ENCODE measurements at regions not wholly inside any gene's neighbourhood (a gene's known extent, or its start where the extent isn't known, plus 50 kb on each side); places are given as distances from the start of the nearest gene placed in this dataset.

DNA sequence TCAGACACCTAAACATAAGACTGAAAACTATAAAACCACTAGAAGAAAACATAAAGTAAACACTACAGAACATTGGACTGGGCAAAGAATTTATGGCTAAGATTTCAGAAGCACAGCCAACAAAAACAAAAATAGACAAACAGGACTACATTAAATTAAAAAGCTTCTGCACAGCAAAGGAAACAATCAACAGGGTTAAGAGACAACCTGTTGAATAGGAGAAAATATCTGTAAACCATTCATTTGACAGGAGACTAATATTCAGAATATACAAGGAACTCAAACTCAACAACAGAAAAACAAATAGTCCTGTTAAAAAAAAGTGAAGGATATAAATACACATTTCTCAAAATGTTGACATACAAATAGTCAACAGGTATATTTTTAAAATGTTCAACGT lies 106.7 kb upstream of the FANCL start:
- H2AFZ ChIP-seq (ENCODE audit: low read length) = no peak overlapping the region
- H3K27me3 ChIP-seq (ENCODE audit: insufficient read depth, low read length) = no peaks in the 10 kb centered on the region
- DNase-seq (ENCODE audit: insufficient read length, low spot score, missing footprints) = no peak
- no peaks in the 10 kb centered on the region for H3K9me3 ChIP-seq (ENCODE audit: low read depth, low read length)
- H3K79me2 ChIP-seq (ENCODE audit: insufficient read depth, low read length) = no peaks in the 10 kb centered on the region
- no peak overlapping the region for H3K4me2 ChIP-seq (ENCODE audit: insufficient read depth, low read length)
- no peaks in the 10 kb centered on the region for H3K4me1 ChIP-seq (ENCODE audit: insufficient read depth, low read length)
- no peak overlapping the region for H3K27ac ChIP-seq (ENCODE audit: low read depth, low read length)
- H4K20me1 ChIP-seq (ENCODE audit: insufficient read depth, low read length) = no peaks in the 10 kb centered on the region
- H3K36me3 ChIP-seq (ENCODE audit: insufficient read depth, low read length) = no peaks in the 10 kb centered on the region
- H3K4me3 ChIP-seq (ENCODE audit: insufficient read depth, low read length) = no peak overlapping the region
- TF ChIP-seq, protein P1, sequence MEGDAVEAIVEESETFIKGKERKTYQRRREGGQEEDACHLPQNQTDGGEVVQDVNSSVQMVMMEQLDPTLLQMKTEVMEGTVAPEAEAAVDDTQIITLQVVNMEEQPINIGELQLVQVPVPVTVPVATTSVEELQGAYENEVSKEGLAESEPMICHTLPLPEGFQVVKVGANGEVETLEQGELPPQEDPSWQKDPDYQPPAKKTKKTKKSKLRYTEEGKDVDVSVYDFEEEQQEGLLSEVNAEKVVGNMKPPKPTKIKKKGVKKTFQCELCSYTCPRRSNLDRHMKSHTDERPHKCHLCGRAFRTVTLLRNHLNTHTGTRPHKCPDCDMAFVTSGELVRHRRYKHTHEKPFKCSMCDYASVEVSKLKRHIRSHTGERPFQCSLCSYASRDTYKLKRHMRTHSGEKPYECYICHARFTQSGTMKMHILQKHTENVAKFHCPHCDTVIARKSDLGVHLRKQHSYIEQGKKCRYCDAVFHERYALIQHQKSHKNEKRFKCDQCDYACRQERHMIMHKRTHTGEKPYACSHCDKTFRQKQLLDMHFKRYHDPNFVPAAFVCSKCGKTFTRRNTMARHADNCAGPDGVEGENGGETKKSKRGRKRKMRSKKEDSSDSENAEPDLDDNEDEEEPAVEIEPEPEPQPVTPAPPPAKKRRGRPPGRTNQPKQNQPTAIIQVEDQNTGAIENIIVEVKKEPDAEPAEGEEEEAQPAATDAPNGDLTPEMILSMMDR (IDR thresholded peaks at IDR 0.05; ENCODE audit: extremely low read depth, low read depth, low read length) = no peak

DNA sequence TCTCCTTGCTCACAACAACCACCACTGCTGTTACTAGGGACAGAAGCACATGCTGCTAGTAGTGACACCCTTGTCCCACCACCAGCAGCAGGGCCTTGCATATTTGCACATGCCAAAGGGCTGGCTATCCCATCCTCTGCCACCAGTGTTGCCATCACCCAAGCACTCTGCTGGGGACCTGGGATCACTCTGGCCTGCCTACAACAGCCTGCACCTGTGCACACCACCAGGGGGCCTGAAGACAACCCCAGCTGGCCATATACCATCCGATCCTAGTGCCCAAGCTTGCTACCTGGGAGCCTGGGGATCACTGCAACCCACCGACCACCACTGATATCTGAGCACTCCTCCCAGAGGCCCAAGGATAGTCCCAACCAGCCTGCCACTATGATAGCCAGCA lies 99.9 kb upstream of the FANCL start:
- TF ChIP-seq, protein P1 (IDR thresholded peaks at IDR 0.05; ENCODE audit: extremely low read depth, low read depth, low read length) = no peak
- H3K36me3 ChIP-seq (ENCODE audit: insufficient read depth, low read length) = no peaks in the 10 kb centered on the region
- no peaks in the 10 kb centered on the region for H3K27me3 ChIP-seq (ENCODE audit: insufficient read depth, low read length)
- H4K20me1 ChIP-seq (ENCODE audit: insufficient read depth, low read length) = no peaks in the 10 kb centered on the region
- no peak overlapping the region for H3K4me2 ChIP-seq (ENCODE audit: insufficient read depth, low read length)
- H3K27ac ChIP-seq (ENCODE audit: low read depth, low read length) = no peak overlapping the region
- no peak overlapping the region for H3K4me3 ChIP-seq (ENCODE audit: insufficient read depth, low read length)
- H2AFZ ChIP-seq (ENCODE audit: low read length) = no peak overlapping the region
- H3K79me2 ChIP-seq (ENCODE audit: insufficient read depth, low read length) = no peaks in the 10 kb centered on the region
- no peaks in the 10 kb centered on the region for H3K4me1 ChIP-seq (ENCODE audit: insufficient read depth, low read length)
- H3K9me3 ChIP-seq (ENCODE audit: low read depth, low read length) = no peaks in the 10 kb centered on the region
- no peak for DNase-seq (ENCODE audit: insufficient read length, low spot score, missing footprints)

DNA sequence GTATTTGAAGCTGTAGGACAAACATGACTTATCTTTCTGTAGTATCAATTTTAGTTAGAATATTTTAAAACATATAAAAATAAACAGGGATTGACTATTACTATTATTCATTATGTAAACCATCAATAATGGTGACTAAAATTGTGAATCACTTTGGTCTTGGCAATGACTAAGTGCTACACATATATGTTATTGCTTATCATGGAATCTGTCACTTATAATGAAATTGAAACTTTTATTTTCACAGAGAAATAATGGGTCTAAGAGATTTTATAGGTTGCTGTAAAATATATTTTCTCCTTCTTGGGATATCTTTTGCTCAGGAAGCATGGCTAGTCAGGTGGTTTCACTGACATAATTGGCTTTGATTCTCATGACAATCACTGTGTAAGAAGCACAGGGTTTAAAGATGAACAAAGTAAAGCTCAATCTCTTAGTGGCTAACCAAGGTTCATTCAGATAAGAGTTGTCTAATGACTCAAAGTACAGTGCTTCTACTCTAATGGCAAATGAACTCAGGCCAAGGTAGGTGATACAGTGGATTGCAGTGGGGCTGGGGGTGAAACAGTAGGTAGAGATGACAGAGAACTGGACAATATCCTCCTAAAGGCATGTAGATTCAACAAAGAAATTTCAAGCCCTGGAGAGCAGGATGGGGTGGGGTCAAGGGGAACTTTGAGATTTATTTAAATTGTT lies 98.6 kb upstream of the FANCL start:
- Histone ChIP-seq H4K20me1 (ENCODE audit: insufficient read depth, low read length) (no peaks in the 10 kb centered on the region), H3K4me1 (ENCODE audit: insufficient read depth, low read length) (no peaks in the 10 kb centered on the region), H3K27ac (ENCODE audit: low read depth, low read length) (no peak overlapping the region), H3K4me3 (ENCODE audit: insufficient read depth, low read length) (no peak overlapping the region), H3K4me2 (ENCODE audit: insufficient read depth, low read length) (no peak overlapping the region), H3K79me2 (ENCODE audit: insufficient read depth, low read length) (no peaks in the 10 kb centered on the region), H2AFZ (ENCODE audit: low read length) (no peak overlapping the region), H3K9me3 (ENCODE audit: low read depth, low read length) (no peaks in the 10 kb centered on the region), H3K27me3 (ENCODE audit: insufficient read depth, low read length) (no peaks in the 10 kb centered on the region), H3K36me3 (ENCODE audit: insufficient read depth, low read length) (no peaks in the 10 kb centered on the region)
- TF ChIP-seq, protein P1 (IDR thresholded peaks at IDR 0.05; ENCODE audit: extremely low read depth, low read depth, low read length) = no peak
- DNase-seq (ENCODE audit: insufficient read length, low spot score, missing footprints) = no peak

DNA sequence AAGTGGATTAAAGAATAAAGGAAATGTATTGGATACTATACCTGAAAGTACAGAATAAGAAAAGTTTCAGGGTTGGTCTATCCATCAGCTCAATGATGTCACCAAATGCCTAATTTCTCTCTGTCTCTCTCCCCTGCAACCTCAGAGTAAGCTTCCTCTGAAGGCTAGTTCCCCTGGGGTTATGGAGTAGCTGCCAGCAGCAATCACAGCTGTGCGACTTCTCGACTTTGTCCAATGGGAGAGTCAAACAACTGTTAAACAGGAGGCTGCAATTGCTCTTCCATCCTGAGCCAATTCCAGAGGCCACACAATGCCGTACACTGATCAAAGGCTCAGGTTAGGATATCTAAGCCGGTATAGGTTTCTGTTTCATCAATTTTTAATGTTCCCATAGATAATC lies 95.3 kb upstream of the FANCL start:
- H4K20me1 ChIP-seq (ENCODE audit: insufficient read depth, low read length) = no peaks in the 10 kb centered on the region
- H3K27ac ChIP-seq (ENCODE audit: low read depth, low read length) = no peak overlapping the region
- H3K36me3 ChIP-seq (ENCODE audit: insufficient read depth, low read length) = no peaks in the 10 kb centered on the region
- DNase-seq (ENCODE audit: insufficient read length, low spot score, missing footprints) = no peak
- no peaks in the 10 kb centered on the region for H3K27me3 ChIP-seq (ENCODE audit: insufficient read depth, low read length)
- no peak overlapping the region for H3K4me2 ChIP-seq (ENCODE audit: insufficient read depth, low read length)
- H3K79me2 ChIP-seq (ENCODE audit: insufficient read depth, low read length) = no peaks in the 10 kb centered on the region
- H3K4me3 ChIP-seq (ENCODE audit: insufficient read depth, low read length) = no peak overlapping the region
- H3K4me1 ChIP-seq (ENCODE audit: insufficient read depth, low read length) = no peaks in the 10 kb centered on the region
- TF ChIP-seq, protein P1 (IDR thresholded peaks at IDR 0.05; ENCODE audit: extremely low read depth, low read depth, low read length) = no peak
- no peak overlapping the region for H2AFZ ChIP-seq (ENCODE audit: low read length)
- H3K9me3 ChIP-seq (ENCODE audit: low read depth, low read length) = no peaks in the 10 kb centered on the region

Data from osteoblast (primary cell).